GM23338 (cell line): ENCODE measurements at regions not wholly inside any gene's neighbourhood (a gene's known extent, or its start where the extent isn't known, plus 50 kb on each side); places are given as distances from the start of the nearest gene placed in this dataset.

Source experiments
- CTCF ChIP-seq, 2 experiments: fragments of 200-600 bp in 1 of 2; sonication (generic) in 1 of 2; conservative IDR thresholded peaks; 2 replicates each; pipeline versions ENCODE4 v1.5.1 to v1.6.1; 2016 to 2017; ENCODE audit warnings: antibody characterized with exemption in 2 of 2, low read depth in 2 of 2, mild to moderate bottlenecking in 2 of 2, moderate library complexity in 1 of 2
- EZH2 ChIP-seq: fragments of 200-600 bp; sonication (generic); IDR thresholded peaks from one replicate; pipeline ENCODE4 v1.8.0; 2017; ENCODE audit warnings: antibody characterized with exemption, mild to moderate bottlenecking, low read depth; ENCODE audit not compliant: unreplicated experiment
- EZH2phosphoT487 ChIP-seq: fragments of 200-600 bp; sonication (generic); IDR thresholded peaks from one replicate; pipeline ENCODE4 v1.8.1; 2018; ENCODE audit warnings: antibody characterized with exemption; ENCODE audit not compliant: unreplicated experiment
- POLR2AphosphoS5 ChIP-seq: IDR thresholded peaks from 2 replicates; pipeline ENCODE4 v1.6.1; 2016; ENCODE audit warnings: antibody characterized with exemption, low read depth
- REST ChIP-seq: IDR thresholded peaks from one replicate; pipeline ENCODE4 v1.6.1; 2018; ENCODE audit warnings: antibody characterized with exemption; ENCODE audit not compliant: unreplicated experiment
- ZNF462 ChIP-seq: fragments of 250-450 bp; sonication (Bioruptor Pico); IDR thresholded peaks from 2 replicates; pipeline ENCODE4 v1.5.0; 2020; ENCODE audit warnings: mild to moderate bottlenecking, moderate library complexity

DNA sequence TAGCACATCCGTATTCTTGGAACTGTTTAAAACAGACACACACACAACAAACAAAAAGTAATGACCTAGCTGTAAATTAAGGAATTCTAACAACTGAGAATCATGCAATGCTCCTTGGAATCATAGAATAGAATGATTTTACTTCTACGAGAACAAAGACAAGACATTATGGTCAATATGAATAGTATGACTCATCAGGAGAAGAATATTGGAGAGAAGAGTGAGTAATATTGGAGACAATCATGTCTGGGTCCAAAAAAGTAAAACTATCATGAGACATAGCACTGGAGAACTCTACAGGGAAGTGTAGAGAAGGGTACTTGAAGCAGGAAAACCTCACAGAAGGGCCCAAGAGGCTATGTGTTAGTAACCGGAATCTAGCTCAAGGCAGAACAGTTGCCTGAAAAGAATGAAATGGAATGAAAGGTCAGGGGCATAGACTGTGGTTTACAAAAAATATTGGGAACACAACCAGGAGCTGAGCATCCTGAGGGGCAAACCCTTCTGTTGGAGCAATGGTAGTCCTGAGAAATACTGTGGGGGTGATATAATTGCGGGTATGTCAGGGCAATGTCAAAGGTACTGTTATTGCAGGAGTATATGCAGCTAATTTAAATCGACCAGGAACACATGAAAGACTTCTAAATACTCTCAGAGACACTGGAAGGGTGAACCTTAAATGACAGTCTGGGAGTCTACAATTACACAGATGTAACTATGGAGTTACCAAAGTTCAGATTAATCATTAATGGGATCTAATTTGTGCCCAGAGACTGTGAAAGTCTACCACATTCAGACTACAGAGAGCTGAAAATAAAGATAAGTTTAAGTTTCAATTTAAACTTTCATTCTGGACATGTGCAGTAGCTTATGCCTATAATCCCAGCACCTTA lies 201.2 kb downstream of the BCHE start:
- TF ChIP-seq POLR2AphosphoS5 (no peak), CTCF (conservative IDR thresholded peaks at IDR 0.05; ENCODE audit: low read depth in 2 of 2) (no peak), REST (no peak), EZH2 (no peak), ZNF462 (CRISPR knock-in tag) (no peak), EZH2phosphoT487 (no peak)
